Choroid plexus epithelial cell (primary cell): ENCODE measurements at regions not wholly inside any gene's neighbourhood (a gene's known extent, or its start where the extent isn't known, plus 50 kb on each side); places are given as distances from the start of the nearest gene placed in this dataset.

ENCODE experiments used
- DNase-seq: peaks from one replicate; pipeline ENCODE4 v3.0.0-alpha.2; 2010; ENCODE audit warnings: low read depth
- H3K4me3 ChIP-seq: 2 replicates; pipeline ENCODE4 v1.5.1; 2011; ENCODE audit warnings: low read depth, mild to moderate bottlenecking, control low read depth, low read length, moderate library complexity
- CTCF ChIP-seq: conservative IDR thresholded peaks from 2 replicates; pipeline ENCODE4 v1.5.1; 2011; ENCODE audit warnings: low read depth, mild to moderate bottlenecking, control low read depth, inconsistent platforms, low read length, moderate library complexity

- no peak for DNase-seq
- no peak overlapping the region for H3K4me3 ChIP-seq
- TF ChIP-seq CTCF, result no peak
Measured at GRCh38 chr3:81154611-81155143, 606.8 kb downstream of the GBE1 start.

- TF ChIP-seq CTCF, result no peak
- no peak overlapping the region for H3K4me3 ChIP-seq
- peak; percentile 18 for DNase-seq
Measured at GRCh38 chr3:81152156-81152555, 609.3 kb downstream of the GBE1 start.

GRCh38 chr3:81132995-81133394 lies 628.5 kb downstream of the GBE1 start:
- no peak for DNase-seq
- no peak for TF ChIP-seq CTCF
- no peak overlapping the region for H3K4me3 ChIP-seq

- H3K4me3 ChIP-seq, result no peak overlapping the region
- TF ChIP-seq CTCF, result no peak
- DNase-seq, result peak; percentile 61
Measured at GRCh38 chr3:81105789-81106488, 655.5 kb downstream of the GBE1 start.

GRCh38 chr3:81105206-81105605 lies 656.2 kb downstream of the GBE1 start:
- no peak overlapping the region for H3K4me3 ChIP-seq
- no peak for TF ChIP-seq CTCF
- DNase-seq, result peak; percentile 19

- H3K4me3 ChIP-seq, result no peak overlapping the region
- no peak for TF ChIP-seq CTCF
- DNase-seq, result no peak
Measured at GRCh38 chr3:81097889-81098288, 663.6 kb downstream of the GBE1 start.

GRCh38 chr3:81095956-81096355 lies 665.5 kb downstream of the GBE1 start:
- DNase-seq, result no peak
- no peak for TF ChIP-seq CTCF
- H3K4me3 ChIP-seq, result no peak overlapping the region
